ENCODE measurements at regions not wholly inside any gene's neighbourhood (a gene's known extent, or its start where the extent isn't known, plus 50 kb on each side); places are given as distances from the start of the nearest gene placed in this dataset.

GRCh38 chr4:11175374-11175773, 253.3 kb downstream of the HS3ST1 start:
- intact Hi-C loops (cut with micrococcal nuclease; ENCODE audit: unreplicated experiment) = no loop called here
- Histone ChIP-seq H4K20me1 (ENCODE audit: insufficient read depth) (no peaks in the 10 kb centered on the region), H3K36me3 (ENCODE audit: low read depth) (no peaks in the 10 kb centered on the region), H3K9me3 (ENCODE audit: insufficient read depth, low read depth) (no peaks in the 10 kb centered on the region), H3K27me3 (ENCODE audit: insufficient read depth, low read depth) (no peaks in the 10 kb centered on the region), H3K27ac (no peak overlapping the region), H3K4me3 (no peak overlapping the region), H3F3A (ENCODE audit: insufficient read depth, low read depth) (no peaks in the 10 kb centered on the region), H3K4me2 (no peak overlapping the region), H3K4me1 (replicated peaks; ENCODE audit: insufficient read depth) (no peaks in the 10 kb centered on the region), H3K79me2 (ENCODE audit: low read depth) (no peaks in the 10 kb centered on the region), H3K9me2 (ENCODE audit: insufficient read depth) (no peaks in the 10 kb centered on the region), H2AFZ (no peak overlapping the region)
- DNase-seq = no peak
- no peak for TF ChIP-seq CTCF (conservative IDR thresholded peaks at IDR 0.05)
- no peak for TF ChIP-seq EZH2 (IDR thresholded peaks at IDR 0.05; ENCODE audit: low read depth)
- ChIA-PET POLR2A (ENCODE audit: unreplicated experiment) (interaction anchor here (0.7 kb wide), 1 partner anchor 851 kb away, joined by 4 read pairs; no protein-coding TSS in a partner anchor), CTCF (no interaction called here)
- no TSS peak for BruUV-seq (replicated peaks)

GRCh38 chr4:11166606-11167005, 262.1 kb downstream of the HS3ST1 start:
- H3K4me2 ChIP-seq = no peak overlapping the region
- intact Hi-C loops (cut with micrococcal nuclease; ENCODE audit: unreplicated experiment) = no loop called here
- no peaks in the 10 kb centered on the region for H3K9me3 ChIP-seq (ENCODE audit: insufficient read depth, low read depth)
- no peak overlapping the region for H3K4me3 ChIP-seq
- H3K79me2 ChIP-seq (ENCODE audit: low read depth) = no peaks in the 10 kb centered on the region
- ChIA-PET CTCF (no interaction called here), POLR2A (ENCODE audit: unreplicated experiment) (no interaction called here)
- no peaks in the 10 kb centered on the region for H4K20me1 ChIP-seq (ENCODE audit: insufficient read depth)
- no peak overlapping the region for H3K27ac ChIP-seq
- no peaks in the 10 kb centered on the region for H3K36me3 ChIP-seq (ENCODE audit: low read depth)
- no peaks in the 10 kb centered on the region for H3K27me3 ChIP-seq (ENCODE audit: insufficient read depth, low read depth)
- no peaks in the 10 kb centered on the region for H3F3A ChIP-seq (ENCODE audit: insufficient read depth, low read depth)
- no peak for DNase-seq
- no peak overlapping the region for H2AFZ ChIP-seq
- no peaks in the 10 kb centered on the region for H3K4me1 ChIP-seq (replicated peaks; ENCODE audit: insufficient read depth)
- H3K9me2 ChIP-seq (ENCODE audit: insufficient read depth) = no peaks in the 10 kb centered on the region
- no TSS peak for BruUV-seq (replicated peaks)
- no peak for TF ChIP-seq EZH2 (IDR thresholded peaks at IDR 0.05; ENCODE audit: low read depth)
- TF ChIP-seq CTCF (conservative IDR thresholded peaks at IDR 0.05) = no peak

GRCh38 chr4:11166034-11166433, 262.7 kb downstream of the HS3ST1 start:
- Histone ChIP-seq H3K4me2 (no peak overlapping the region), H3K4me3 (no peak overlapping the region), H3K27ac (no peak overlapping the region), H3K9me3 (ENCODE audit: insufficient read depth, low read depth) (no peaks in the 10 kb centered on the region), H3K79me2 (ENCODE audit: low read depth) (no peaks in the 10 kb centered on the region), H3K4me1 (replicated peaks; ENCODE audit: insufficient read depth) (no peaks in the 10 kb centered on the region), H3K27me3 (ENCODE audit: insufficient read depth, low read depth) (no peaks in the 10 kb centered on the region), H3K9me2 (ENCODE audit: insufficient read depth) (no peaks in the 10 kb centered on the region), H3K36me3 (ENCODE audit: low read depth) (no peaks in the 10 kb centered on the region), H2AFZ (no peak overlapping the region), H3F3A (ENCODE audit: insufficient read depth, low read depth) (no peaks in the 10 kb centered on the region), H4K20me1 (ENCODE audit: insufficient read depth) (no peaks in the 10 kb centered on the region)
- ChIA-PET POLR2A (ENCODE audit: unreplicated experiment) (no interaction called here), CTCF (no interaction called here)
- intact Hi-C loops (cut with micrococcal nuclease; ENCODE audit: unreplicated experiment) = no loop called here
- BruUV-seq (replicated peaks) = no TSS peak
- DNase-seq = no peak
- TF ChIP-seq EZH2 (IDR thresholded peaks at IDR 0.05; ENCODE audit: low read depth) (no peak), CTCF (conservative IDR thresholded peaks at IDR 0.05) (no peak)
